GM12892 (cell line): ENCODE measurements at regions not wholly inside any gene's neighbourhood (a gene's known extent, or its start where the extent isn't known, plus 50 kb on each side); places are given as distances from the start of the nearest gene placed in this dataset.

Experiments used
- POLR2A ChIP-seq: IDR thresholded peaks from 2 replicates; pipeline ENCODE4 v1.6.1; 2011; ENCODE audit warnings: low read depth, low read length, control low read depth
- POLR2AphosphoS5 ChIP-seq: IDR thresholded peaks from 2 replicates; pipeline ENCODE4 v1.6.1; 2011; ENCODE audit warnings: low read depth, low read length, control low read depth

DNA sequence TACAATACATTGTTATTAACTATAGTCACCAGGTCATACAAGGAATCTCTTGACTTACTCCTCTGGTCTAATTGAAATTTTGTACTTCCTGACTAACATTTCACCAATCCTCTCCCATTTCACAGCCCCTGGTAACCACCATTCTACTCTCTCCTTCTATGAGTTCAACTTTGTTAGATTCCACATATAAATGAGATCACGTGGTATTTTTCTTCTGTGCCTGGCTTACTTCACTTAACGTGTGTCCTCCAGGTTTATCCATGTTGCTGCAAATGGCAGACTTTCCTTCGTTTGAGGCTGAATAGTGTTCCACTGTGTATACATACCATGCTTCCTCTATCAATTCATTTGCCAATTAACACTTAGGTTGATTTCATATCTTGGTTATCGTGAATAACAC is 128.5 kb downstream of the CHD9NB start:
- TF ChIP-seq POLR2A (no peak), POLR2AphosphoS5 (no peak)
